ENCODE measurements at regions not wholly inside any gene's neighbourhood (a gene's known extent, or its start where the extent isn't known, plus 50 kb on each side); places are given as distances from the start of the nearest gene placed in this dataset.
A peak's percentile ranks its signal among the peaks of the same experiment; 100 is the strongest.

DNA sequence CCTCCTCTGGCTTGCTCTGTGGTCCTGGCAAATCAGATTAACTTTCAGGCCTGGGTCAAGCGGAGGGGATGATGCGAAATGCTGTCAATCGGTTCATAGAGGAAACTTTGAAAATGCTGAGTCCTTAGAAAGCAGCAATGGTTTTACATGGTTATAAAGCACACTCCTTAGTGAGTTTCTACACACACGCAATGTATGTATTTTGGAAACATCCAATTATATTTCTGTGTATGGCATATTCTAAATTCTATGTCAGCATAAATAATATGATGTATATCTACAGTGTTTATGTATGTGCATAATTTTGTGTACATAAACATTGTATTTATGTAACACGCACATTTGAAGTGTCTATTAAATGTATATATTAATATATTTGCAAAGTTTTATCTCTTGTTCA is 118.0 kb upstream of the ARID2 start:
- CTCF ChIA-PET: interaction anchor here (1.3 kb wide), 1 partner anchor 68 kb away, joined by 4 read pairs; no protein-coding TSS in a partner anchor
- POLR2A ChIA-PET: no interaction called here
- TF ChIP-seq, protein P1, sequence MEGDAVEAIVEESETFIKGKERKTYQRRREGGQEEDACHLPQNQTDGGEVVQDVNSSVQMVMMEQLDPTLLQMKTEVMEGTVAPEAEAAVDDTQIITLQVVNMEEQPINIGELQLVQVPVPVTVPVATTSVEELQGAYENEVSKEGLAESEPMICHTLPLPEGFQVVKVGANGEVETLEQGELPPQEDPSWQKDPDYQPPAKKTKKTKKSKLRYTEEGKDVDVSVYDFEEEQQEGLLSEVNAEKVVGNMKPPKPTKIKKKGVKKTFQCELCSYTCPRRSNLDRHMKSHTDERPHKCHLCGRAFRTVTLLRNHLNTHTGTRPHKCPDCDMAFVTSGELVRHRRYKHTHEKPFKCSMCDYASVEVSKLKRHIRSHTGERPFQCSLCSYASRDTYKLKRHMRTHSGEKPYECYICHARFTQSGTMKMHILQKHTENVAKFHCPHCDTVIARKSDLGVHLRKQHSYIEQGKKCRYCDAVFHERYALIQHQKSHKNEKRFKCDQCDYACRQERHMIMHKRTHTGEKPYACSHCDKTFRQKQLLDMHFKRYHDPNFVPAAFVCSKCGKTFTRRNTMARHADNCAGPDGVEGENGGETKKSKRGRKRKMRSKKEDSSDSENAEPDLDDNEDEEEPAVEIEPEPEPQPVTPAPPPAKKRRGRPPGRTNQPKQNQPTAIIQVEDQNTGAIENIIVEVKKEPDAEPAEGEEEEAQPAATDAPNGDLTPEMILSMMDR (IDR thresholded peaks at IDR 0.05; ENCODE audit: insufficient read depth, low read length, missing control alignments): no peak

DNA sequence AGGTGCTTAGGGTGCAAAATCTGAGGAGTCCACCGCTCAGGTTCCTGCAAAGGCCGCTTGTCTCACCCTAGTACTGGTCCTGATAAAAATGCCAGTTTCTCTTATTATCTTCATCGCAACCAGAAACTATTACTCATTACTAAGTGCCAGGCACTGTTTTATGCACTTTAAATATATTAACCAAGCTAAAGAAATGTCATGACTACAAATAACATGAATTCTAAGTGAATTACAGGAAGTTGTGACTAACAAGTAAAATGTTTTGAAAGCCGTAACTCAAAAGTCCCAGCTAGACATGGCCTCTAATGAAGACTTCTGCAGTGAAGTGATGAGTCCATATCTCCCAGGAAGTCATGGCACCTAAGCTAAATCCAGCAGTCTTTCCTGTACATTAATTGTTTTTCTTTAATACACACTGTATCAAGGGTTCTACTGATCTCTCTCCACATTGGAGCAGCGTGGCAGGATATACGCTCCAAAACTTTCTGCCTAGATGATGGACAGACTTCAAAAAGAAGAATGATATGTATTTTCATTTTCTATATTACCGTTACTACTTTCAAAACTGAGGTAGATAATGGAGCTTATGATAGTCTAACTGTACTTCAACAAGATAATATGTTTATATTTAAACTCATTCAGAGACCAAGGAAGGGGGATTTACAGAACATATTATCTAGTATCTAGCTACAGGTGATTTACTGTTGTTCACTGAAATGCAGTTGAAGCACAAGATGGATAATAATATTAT is 117.3 kb upstream of the ARID2 start:
- POLR2A ChIA-PET: no interaction called here

More for the DNA sequence above, 118.0 kb upstream of the ARID2 start:
- H3K4me3 ChIP-seq (ENCODE audit: low read depth, low read length): no peak overlapping the region
- no peak for DNase-seq (ENCODE audit: low read depth, low spot score)

DNA sequence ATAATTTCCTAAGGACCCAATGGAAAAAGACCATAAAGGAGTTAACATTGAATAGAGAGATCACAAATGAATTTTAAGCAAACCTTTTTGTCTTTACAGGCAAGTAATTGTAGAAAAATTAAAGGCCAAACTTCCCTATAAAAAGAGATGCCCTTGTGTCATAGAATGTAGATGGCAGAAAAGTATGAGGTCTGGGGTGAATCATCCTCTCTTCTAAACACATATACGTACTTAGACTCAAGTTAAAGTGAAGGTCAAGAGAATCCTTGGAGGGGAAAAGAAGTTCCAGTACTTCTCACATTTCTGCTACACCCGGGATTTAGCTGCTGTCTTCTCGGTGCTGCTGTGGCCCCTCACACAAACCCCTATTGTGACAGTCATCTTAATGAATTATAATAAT is 116.2 kb upstream of the ARID2 start:
- TF ChIP-seq, protein P1 (IDR thresholded peaks at IDR 0.05; ENCODE audit: insufficient read depth, low read length, missing control alignments): no peak
- H3K4me3 ChIP-seq (ENCODE audit: low read depth, low read length): no peak overlapping the region
- ChIA-PET CTCF (no interaction called here), POLR2A (no interaction called here)
- no peak for DNase-seq (ENCODE audit: low read depth, low spot score)

More for the DNA sequence above, 117.3 kb upstream of the ARID2 start:
- peak; percentile 26 for DNase-seq (ENCODE audit: low read depth, low spot score)
- TF ChIP-seq, protein P1 (IDR thresholded peaks at IDR 0.05; ENCODE audit: insufficient read depth, low read length, missing control alignments): no peak
- no peak overlapping the region for H3K4me3 ChIP-seq (ENCODE audit: low read depth, low read length)
- CTCF ChIA-PET: interaction anchor here (1.3 to 1.4 kb wide), 2 partner anchors 68 to 116 kb away, joined by 3 to 4 read pairs; no protein-coding TSS in a partner anchor

DNA sequence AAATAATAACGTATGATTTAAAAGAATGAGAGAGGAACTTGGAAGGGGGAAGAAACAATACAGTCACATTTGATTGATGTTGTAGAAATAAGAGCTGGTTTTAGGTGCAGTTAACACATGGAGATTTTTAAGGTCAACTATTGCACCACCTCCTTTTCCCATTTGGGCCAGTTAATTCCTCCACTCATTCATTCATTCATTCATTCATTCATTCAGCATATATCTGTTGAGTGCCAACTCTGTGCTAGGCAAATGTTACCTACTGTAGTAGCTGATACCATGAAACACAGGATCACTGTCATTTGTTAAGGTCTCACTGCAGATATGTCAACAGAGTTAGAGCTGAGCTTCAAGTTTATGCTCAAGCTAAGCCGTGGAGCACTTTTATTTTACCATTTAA is 115.7 kb upstream of the ARID2 start:
- DNase-seq (ENCODE audit: low read depth, low spot score): no peak
- POLR2A ChIA-PET: no interaction called here
- TF ChIP-seq, protein P1 (IDR thresholded peaks at IDR 0.05; ENCODE audit: insufficient read depth, low read length, missing control alignments): no peak
- H3K4me3 ChIP-seq (ENCODE audit: low read depth, low read length): no peak overlapping the region
- CTCF ChIA-PET: no interaction called here

DNA sequence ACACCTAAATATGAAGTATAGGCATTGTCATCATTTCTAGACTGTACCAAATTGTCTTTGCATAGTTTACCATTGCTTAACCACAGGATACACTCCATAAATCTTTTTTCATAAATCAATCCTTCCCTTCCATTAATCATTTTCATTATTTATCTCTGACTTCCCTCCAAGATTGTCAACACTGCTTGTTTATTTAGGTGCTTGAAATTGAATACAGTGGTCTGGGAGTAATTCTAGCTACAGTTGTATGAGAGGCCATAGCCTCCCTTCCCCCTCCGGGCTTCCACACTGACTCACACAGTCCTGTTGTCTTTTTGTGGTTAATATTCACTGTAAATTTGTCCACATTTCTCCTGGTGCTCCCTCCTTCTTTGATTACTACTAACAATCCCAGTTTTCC is 114.2 kb upstream of the ARID2 start:
- H3K4me3 ChIP-seq (ENCODE audit: low read depth, low read length): no peak overlapping the region
- no peak for DNase-seq (ENCODE audit: low read depth, low spot score)
- CTCF ChIA-PET: interaction anchor here (0.9 kb wide), 1 partner anchor 12 kb away, joined by 4 read pairs; no protein-coding TSS in a partner anchor
- TF ChIP-seq, protein P1 (IDR thresholded peaks at IDR 0.05; ENCODE audit: insufficient read depth, low read length, missing control alignments): no peak
- POLR2A ChIA-PET: no interaction called here

DNA sequence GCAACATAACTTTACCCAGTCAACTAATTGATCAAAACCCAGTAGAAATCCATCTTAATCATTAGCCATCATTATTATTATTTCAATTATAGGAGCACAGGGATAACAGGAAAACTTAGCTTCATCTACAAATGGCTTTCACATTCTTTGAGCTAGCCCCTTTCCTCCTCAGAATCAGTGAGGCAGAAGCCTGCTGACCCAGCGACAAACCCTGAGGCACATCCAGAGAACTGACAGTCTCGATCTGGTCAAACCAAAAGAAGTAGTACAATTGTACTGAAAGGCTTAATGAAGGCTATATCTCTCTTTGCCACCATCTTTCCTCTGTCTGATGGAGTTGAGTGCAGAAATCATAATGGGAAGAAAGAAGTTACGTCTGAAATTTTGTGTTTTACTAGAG is 109.8 kb upstream of the ARID2 start:
- TF ChIP-seq, protein P1 (IDR thresholded peaks at IDR 0.05; ENCODE audit: insufficient read depth, low read length, missing control alignments): no peak
- ChIA-PET CTCF (no interaction called here), POLR2A (no interaction called here)
- DNase-seq (ENCODE audit: low read depth, low spot score): no peak
- H3K4me3 ChIP-seq (ENCODE audit: low read depth, low read length): no peak overlapping the region
